HG02840 (cell line): ENCODE measurements at regions not wholly inside any gene's neighbourhood (a gene's known extent, or its start where the extent isn't known, plus 50 kb on each side); places are given as distances from the start of the nearest gene placed in this dataset.
"Not testable (repeated sequence)": the region's sequence is repeated elsewhere in the genome, so short reads cannot be mapped to it uniquely, and the experiment has no call there.

Source experiments
- ATAC-seq: cut with Tn5 transposase; IDR thresholded peaks from one replicate; pipeline ENCODE4 v1.9.1; 2021; ENCODE audit warnings: mild to moderate bottlenecking, moderate library complexity, moderate number of reproducible peaks; ENCODE audit not compliant: unreplicated experiment, low FRiP score

- ATAC-seq = no peak
Observed at GRCh38 chr12:126428769-126429168, 1363.5 kb downstream of the AACS start.

- no peak for ATAC-seq
Observed at GRCh38 chr12:126430921-126431320, 1365.7 kb downstream of the AACS start.

GRCh38 chr12:126431767-126432166, 1366.5 kb downstream of the AACS start:
- ATAC-seq = no peak

- ATAC-seq = no peak
Observed at GRCh38 chr12:126432780-126433179, 1367.5 kb downstream of the AACS start.

DNA sequence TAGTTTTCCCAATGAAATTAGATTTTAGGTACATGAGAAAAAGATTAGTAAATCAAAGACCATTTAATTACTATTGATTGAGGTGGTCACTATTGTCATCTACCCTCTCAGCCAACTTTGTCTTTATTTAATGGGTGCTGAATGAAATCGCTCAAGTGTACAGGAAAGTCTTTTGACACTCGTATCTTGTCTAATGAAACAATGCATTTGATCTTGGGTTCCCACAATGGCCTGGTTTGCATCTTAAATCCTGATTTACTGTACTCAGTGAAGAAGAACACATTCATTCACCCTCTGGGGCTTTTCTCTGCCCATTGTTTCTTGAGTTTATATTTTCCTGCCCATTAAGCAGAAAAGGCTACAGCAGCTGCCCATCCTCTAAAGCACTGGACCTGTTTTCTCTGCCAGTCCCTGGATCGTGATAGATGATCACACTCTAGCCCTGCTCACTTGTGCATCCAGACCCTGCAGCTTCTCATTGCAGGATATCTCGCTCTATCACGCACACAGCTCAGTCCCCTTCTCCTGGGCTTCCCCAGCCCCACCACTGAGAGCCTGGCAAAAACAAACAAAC, 1369.3 kb downstream of the AACS start:
- ATAC-seq = no peak

DNA sequence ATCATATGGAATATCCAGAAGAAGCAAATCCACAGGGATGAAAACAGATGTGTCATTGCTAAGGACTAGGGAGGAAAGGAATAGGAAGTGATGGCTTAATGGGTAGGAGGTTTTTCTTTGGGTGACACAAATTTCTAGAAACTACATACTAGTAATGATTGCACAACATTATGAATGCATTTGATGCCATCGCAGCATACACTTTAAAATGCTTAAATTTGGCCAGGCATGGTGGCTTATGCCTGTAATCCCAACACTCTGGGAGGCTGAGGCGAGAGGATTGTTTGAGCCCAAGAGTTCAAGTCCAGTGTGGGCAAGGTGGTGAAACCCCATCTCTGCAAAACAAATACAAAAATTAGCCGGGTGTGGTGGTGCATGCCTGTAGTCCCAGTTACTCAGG, 1370.8 kb downstream of the AACS start:
- no peak for ATAC-seq

DNA sequence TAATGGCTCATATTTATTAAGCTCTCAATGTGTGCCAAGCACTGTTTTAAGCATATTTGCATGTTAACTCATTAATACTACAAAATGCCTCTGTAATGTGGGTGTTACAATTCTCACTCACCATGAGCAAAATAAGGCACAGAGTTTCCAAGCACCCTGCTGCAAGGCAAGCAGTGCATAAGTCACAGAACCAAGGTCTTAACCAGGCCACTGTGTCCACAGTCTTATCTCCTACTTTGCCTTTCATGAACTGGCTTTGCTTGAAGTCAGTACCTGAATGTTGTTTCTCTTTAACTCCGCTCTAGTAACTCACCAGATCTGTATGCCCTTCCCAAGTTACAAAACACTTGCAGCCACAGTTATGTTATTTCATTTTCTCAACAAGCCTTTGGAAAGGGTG, 1372.7 kb downstream of the AACS start:
- no peak for ATAC-seq

- no peak for ATAC-seq
Observed at GRCh38 chr12:126443977-126444376, 1378.7 kb downstream of the AACS start.

- ATAC-seq = no peak
Observed at GRCh38 chr12:126447346-126447745, 1382.1 kb downstream of the AACS start.

DNA sequence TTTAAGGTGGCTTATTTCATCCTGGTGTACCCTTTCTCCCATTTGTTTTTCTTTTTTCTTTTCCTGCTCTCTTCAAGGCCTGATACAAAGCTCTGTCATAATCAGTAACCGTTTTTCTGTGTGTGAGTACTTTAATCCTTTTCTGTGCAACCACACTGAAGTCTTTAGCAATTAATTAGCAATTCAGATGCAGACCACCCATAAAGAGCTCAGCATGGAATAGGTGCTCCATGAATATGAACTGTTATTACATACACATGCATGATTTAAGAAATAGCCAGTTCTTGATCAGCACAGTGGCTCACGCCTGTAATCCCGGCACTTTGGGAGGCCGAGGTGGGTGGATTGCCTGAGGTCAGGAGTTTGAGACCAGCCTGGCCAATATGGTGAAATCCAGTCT, 1386.6 kb downstream of the AACS start:
- ATAC-seq = no peak

GRCh38 chr12:126452686-126453085, 1387.5 kb downstream of the AACS start:
- ATAC-seq = not testable (repeated sequence)

DNA sequence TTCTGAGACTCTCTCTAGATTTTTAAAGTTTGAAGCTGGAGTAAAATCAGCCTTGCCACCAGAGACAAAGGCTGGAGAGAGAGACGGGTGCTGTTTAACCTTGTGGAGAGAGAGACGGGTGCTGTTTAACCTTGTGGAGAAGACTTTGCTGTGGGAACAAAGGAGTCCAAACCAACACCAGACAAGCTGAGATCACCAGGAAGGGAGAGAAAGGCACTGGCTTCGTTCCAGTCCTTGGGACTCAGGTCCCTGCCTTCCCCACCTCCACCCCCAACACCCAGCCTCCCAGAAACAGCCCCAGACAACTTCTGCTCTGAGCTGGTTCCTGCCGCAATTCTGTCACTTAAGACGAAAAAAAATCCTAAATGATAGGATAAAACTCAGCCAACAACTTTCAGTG, 1389.3 kb downstream of the AACS start:
- no peak for ATAC-seq

DNA sequence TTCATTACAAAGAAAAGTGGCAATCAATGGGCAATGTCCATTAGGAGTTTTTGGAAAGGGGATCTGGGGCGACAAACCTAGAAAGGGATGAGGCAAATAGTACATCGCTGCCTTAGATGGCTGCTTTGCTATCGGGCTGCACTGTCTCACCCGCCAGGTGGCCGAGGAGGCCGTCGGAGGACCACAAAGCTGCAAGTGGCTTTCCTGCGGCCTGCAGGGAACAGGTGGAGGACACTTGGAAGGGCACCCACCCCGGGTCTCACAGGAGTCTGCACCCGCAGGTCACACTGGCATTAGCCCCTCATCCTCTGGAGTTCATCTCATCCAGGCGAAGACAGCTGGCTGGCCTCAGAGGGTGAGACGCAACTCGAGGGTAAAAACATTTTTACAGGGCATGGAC, 1392.5 kb downstream of the AACS start:
- no peak for ATAC-seq

DNA sequence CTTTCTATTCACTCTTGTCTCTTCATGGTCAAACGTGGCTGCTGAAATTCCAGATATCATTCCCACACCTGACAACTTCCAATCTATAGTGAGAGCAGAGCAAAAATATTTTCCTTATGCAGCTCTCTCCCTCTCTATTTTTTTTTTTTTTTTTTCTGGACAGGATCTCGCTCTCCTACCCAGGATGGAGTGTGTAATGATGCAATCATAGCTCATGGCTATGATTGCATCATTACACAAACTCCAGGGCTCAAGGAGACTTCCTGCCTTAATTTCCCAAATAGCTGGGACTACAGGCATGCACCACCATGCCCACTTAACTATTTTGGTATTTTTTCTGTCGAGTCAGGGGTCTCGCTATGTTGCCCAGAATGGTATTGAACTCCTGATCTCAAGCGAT, 1398.9 kb downstream of the AACS start:
- no peak for ATAC-seq

DNA sequence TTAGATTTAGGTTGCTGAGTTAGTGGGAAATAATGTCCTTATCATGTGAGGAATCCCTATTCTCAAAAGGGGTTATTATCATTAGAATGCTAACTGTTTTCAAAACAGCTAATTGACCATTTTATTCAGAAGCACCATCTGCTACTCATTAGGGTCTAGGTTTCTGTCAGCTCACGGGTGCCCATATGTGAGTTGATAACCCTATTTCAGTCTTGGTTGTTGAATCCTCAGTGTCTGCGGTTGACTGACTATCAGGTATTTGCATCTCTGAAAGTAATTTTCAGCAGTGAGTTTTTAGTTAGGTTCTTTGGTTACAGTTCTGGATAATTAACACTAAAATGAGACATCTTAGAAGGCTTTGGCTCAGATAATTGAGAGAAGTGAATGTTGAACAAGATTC, 1404.0 kb downstream of the AACS start:
- ATAC-seq = no peak

- no peak for ATAC-seq
Observed at GRCh38 chr12:126474703-126475102, 1409.5 kb downstream of the AACS start.

- no peak for ATAC-seq
Observed at GRCh38 chr12:126480451-126480850, 1415.2 kb downstream of the AACS start.

DNA sequence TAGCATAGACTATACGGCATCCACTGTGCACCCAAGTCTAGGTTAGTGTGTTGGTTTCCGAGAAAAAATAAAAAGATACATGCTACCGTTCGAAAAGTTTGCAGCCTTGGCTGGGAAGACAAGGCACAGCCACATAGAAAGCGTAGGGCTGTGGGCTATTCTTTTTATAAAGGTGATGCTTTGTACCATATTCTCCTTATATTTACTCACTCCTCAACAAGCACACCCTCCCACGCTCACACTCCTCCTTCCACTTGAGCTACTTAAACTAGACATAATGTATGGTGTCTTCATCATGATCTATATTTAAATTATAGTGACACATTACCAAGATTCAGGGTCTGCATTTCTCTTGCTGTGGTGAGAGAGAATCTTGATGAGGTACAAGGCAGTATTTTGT, 1416.5 kb downstream of the AACS start:
- no peak for ATAC-seq

- ATAC-seq = no peak
Observed at GRCh38 chr12:126482238-126482889, 1417.1 kb downstream of the AACS start.

DNA sequence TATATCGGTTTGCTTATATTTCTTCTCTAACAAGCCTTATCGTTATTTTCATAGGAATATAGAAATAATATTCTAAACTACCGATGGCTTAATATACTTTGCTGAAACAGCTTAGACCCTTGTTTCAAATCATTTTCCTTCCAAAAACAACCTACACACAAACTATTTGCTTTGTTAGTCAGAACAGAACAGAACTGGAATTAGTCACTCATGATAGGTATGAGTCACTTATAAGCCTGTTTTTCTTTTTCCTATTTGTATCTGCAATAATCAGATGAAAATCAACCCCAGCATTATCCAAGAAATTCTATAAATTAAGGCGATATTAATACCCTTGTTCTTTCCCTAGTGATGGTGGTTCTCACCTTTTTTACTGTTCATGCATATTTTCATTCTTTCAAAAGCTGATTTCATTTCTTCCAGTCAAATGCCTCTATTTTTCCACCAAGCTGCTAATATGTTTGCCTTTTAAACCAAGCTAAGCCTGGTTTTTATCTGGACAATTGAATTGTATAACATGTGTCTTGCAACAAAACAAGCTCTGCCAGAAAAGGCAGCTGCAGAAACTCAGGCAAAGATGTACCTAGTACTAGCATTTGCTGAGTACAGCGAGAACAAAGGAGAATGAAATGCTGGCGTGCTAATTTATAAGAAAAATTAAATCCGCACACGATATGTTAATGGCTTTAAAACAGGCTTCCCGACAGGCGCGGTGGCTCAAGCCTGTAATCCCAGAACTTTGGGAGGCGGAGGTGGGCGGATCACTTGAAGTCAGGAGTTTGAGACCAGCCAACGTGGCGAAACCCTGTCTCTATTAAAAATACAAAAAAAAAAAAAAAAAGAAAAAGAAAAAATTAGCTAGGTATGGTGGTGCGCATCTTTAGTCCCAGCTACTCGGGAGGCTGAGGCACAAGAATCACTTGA, 1418.2 kb downstream of the AACS start:
- no peak for ATAC-seq

GRCh38 chr12:126487431-126487980, 1422.3 kb downstream of the AACS start:
- no peak for ATAC-seq
